Renal cortical epithelial cell (primary cell): ENCODE measurements at regions not wholly inside any gene's neighbourhood (a gene's known extent, or its start where the extent isn't known, plus 50 kb on each side); places are given as distances from the start of the nearest gene placed in this dataset.
A peak's percentile ranks its signal among the peaks of the same experiment; 100 is the strongest.

Experiments
- DNase-seq: peaks from one replicate; pipeline ENCODE4 v3.0.0-alpha.2; 2011; ENCODE audit warnings: low read depth

- DNase-seq: no peak
These were observed 81.5 kb downstream of the PJA1 start for GRCh38 chrX:69083801-69084200.

DNA sequence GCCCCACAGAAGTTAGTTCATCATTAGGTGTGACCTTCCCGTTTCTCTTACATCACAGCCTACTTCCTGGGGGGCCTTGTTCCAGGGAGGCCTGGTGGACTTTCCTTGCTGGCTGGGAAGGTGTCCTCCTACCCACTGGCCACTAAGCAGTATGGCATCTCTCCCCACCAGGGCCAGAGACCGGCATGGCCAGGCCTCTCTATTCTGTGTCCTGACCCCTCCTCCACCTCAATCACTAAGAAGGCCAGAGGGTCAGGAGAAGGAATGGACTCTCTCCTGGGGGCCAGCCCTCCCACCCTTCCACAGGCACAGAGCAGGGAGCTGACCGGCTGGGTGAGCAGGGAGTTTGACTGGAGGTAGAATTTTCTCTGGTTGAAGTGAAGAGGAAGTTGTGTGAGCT lies 81.9 kb downstream of the PJA1 start:
- DNase-seq: no peak

GRCh38 chrX:69082753-69083150 lies 82.5 kb downstream of the PJA1 start:
- DNase-seq: no peak

GRCh38 chrX:69082055-69082752 lies 83.0 kb downstream of the PJA1 start:
- no peak for DNase-seq

- no peak for DNase-seq
These were observed 84.3 kb downstream of the PJA1 start for GRCh38 chrX:69080855-69081465.

DNA sequence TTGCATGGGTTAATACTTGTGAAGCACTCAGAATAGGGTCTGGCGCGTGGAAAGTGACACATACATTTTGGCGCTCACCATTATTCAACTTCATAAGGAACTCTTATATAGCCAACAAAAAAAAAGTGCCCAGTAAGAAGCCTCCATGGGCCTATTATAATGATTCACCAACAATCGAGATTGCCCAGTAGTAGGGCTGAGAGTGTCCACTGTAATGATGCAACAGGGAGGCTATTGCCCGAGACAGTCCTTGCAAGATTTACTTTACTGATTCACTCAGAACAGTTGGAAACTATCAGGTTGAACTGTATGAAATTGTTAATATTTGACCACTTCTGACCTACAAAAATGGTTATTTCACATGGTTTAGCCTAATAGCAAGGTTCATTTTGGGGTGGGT lies 86.0 kb downstream of the PJA1 start:
- peak; percentile 32 for DNase-seq

GRCh38 chrX:69077895-69078455 lies 87.3 kb downstream of the PJA1 start:
- no peak for DNase-seq

GRCh38 chrX:69076088-69076487 lies 89.2 kb downstream of the PJA1 start:
- DNase-seq: no peak

DNA sequence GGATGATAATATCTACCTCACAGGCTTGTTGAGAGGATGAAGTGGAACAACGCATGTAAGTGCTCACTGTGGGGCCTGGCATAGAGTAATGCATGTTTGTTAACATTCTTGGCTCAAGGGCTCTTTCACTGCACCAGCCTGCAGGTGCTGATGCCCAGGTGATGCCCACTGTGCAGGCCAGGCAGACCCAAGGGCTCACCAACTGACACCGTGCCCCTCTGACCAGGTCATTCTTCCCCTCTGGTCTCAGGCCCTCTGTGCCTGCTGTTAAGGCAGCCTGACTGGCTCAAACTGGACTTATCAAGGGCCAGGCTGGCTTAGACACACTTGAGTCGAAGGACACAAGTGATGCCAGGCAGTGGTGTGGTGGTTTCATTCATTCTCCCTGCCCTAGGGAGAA lies 90.5 kb downstream of the PJA1 start:
- no peak for DNase-seq

GRCh38 chrX:69073721-69074120 lies 91.5 kb downstream of the PJA1 start:
- DNase-seq: no peak

- DNase-seq: no peak
These were observed 92.0 kb downstream of the PJA1 start for GRCh38 chrX:69073241-69073640.

- no peak for DNase-seq
These were observed 92.7 kb downstream of the PJA1 start for GRCh38 chrX:69072486-69073006.

GRCh38 chrX:69070949-69071650 lies 94.2 kb downstream of the PJA1 start:
- no peak for DNase-seq

GRCh38 chrX:69069876-69070275 lies 95.4 kb downstream of the PJA1 start:
- no peak for DNase-seq

- no peak for DNase-seq
These were observed 96.2 kb downstream of the PJA1 start for GRCh38 chrX:69069086-69069445.

DNA sequence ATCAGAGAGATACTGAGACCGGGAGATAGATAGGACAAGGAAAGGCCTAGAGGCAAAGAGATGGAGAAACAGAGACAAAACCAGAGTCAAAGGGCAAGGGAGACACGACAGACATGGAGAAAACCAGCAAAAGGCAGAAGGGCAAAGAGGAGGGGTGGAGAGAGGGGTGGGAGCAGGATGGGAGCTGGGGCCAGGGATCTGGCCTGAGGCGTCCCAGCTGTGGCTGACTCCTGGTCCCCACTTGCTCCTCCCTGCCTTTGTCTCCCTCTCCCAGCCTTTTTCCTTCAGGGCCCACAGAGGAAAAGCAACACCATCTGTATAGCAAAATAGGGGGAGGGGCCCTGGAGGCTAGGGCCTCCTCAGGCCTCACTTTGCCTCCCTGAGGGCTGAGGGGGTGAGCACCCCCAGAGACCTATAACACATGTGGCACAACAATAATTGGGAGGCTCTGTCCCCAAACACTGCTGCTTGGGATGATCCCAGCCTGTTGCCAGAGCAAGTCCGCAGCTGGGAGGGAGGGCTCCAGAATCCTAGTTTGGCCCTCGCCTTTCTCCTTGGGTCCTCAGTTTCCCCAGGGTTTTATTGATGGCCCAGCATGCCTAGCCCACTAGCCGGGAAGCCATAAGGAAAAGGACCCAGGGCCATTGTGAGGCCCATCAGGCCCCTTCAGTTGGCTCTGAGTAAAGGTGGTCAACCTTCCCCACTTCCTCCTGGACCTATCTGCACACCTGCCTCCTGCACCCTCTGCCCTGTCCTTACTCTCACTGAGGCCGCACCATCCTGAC lies 96.8 kb downstream of the PJA1 start:
- no peak for DNase-seq

DNA sequence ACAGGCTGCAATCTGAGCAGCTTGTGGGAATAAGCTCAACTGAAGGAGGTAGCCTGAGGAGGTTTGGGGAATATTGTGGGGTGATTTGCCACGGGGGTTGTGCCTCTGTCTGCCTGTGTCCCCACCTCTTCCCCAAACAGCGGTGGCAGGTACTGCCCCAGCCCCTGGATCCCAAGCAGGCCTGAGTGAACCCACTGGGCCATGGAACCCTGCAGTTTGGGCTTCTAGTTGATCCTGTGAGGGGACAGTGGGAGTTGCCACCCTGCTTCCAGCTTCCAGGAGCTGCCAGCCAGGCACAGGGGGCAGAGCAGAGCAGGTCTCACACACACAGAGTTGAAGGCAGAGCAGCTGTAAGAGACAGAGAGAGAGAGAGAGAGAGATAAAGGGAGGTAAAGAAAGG lies 97.4 kb downstream of the PJA1 start:
- no peak for DNase-seq

- DNase-seq: peak; percentile 6
These were observed 98.2 kb downstream of the PJA1 start for GRCh38 chrX:69066966-69067525.

GRCh38 chrX:69066021-69066757 lies 99.1 kb downstream of the PJA1 start:
- no peak for DNase-seq

- peak; percentile 72 for DNase-seq
These were observed 99.8 kb downstream of the PJA1 start for GRCh38 chrX:69065451-69065850.

DNA sequence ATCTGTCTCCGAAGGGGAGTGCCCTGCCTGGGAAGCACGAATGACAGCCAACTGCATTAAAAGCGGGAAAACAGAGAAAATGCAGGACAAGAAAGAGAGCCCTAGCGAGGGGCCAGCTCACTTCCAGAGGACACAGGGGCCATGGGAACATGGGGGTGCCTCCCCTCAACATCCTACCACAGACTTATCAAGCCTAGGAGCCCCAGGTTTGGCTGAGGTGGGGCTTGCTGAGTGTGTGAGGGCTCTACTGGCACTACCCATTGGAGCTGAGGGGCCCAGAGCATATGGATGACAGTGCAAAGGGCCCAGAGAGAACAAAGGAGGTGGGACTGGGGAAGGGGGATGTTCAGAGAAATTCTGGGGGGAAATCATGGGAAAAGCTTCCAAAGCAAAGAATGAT lies 101.8 kb downstream of the PJA1 start:
- DNase-seq: no peak
